ENCODE measurements at regions not wholly inside any gene's neighbourhood (a gene's known extent, or its start where the extent isn't known, plus 50 kb on each side); places are given as distances from the start of the nearest gene placed in this dataset.
"Not testable (repeated sequence)": the region's sequence is repeated elsewhere in the genome, so short reads cannot be mapped to it uniquely, and the experiment has no call there.

- TF ChIP-seq, protein P1, sequence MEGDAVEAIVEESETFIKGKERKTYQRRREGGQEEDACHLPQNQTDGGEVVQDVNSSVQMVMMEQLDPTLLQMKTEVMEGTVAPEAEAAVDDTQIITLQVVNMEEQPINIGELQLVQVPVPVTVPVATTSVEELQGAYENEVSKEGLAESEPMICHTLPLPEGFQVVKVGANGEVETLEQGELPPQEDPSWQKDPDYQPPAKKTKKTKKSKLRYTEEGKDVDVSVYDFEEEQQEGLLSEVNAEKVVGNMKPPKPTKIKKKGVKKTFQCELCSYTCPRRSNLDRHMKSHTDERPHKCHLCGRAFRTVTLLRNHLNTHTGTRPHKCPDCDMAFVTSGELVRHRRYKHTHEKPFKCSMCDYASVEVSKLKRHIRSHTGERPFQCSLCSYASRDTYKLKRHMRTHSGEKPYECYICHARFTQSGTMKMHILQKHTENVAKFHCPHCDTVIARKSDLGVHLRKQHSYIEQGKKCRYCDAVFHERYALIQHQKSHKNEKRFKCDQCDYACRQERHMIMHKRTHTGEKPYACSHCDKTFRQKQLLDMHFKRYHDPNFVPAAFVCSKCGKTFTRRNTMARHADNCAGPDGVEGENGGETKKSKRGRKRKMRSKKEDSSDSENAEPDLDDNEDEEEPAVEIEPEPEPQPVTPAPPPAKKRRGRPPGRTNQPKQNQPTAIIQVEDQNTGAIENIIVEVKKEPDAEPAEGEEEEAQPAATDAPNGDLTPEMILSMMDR (conservative IDR thresholded peaks at IDR 0.05 in 1 of 2, IDR thresholded peaks at IDR 0.05 in 1 of 2; ENCODE audit: extremely low read depth in 1 of 2, insufficient read depth in 1 of 2, low read depth in 1 of 2, low read length in 2 of 2) = not testable (repeated sequence)
- TF ChIP-seq EZH2 (IDR thresholded peaks at IDR 0.05; ENCODE audit: borderline replicate concordance, low read length) = not testable (repeated sequence)
Observed at GRCh38 chrX:119296973-119297372, 60.9 kb downstream of the PGRMC1 start.
